Endothelial cell of umbilical vein (primary cell): ENCODE measurements at regions not wholly inside any gene's neighbourhood (a gene's known extent, or its start where the extent isn't known, plus 50 kb on each side); places are given as distances from the start of the nearest gene placed in this dataset.
A peak's percentile ranks its signal among the peaks of the same experiment; 100 is the strongest.

Source experiments
- BruUV-seq: library from RNA; stranded (reverse); fragments of 400-500 nt; replicated peaks from 2 replicates; lab custom pipeline; 2021; lab: Mats Ljungman, UMichigan
- CTCF ChIA-PET: fragments of 300-600, 350-600 bp; sonication (Branson Sonifier 250); formaldehyde crosslinking; loops from one replicate; lab custom pipeline; 2021; ENCODE audit warnings: antibody characterized with exemption, inconsistent platforms; lab: Charles Lee
- POLR2A ChIA-PET: fragments of 300-600, 350-600 bp; sonication (Branson Sonifier 250); formaldehyde crosslinking; loops from one replicate; lab custom pipeline; 2021; ENCODE audit warnings: antibody characterized with exemption, inconsistent platforms; lab: Charles Lee
- DNase-seq: peaks from one replicate; pipeline ENCODE4 v3.0.0-alpha.2; 2011; ENCODE audit warnings: low read depth, low spot score
- FAIRE-seq: peaks from 2 replicates; lab custom pipeline; 2011; peaks lifted over from hg19 to GRCh38; lab: Jason Lieb, UNC
- H2AFZ ChIP-seq: 2 replicates; pipeline ENCODE4 v1.6.0; 2012; ENCODE audit warnings: low read depth, low read length, control low read depth, inconsistent platforms
- H3K27ac ChIP-seq: 2 replicates; pipeline ENCODE4 v1.5.1; 2011; ENCODE audit warnings: low read depth, mild to moderate bottlenecking, control low read depth, low read length, moderate library complexity; ENCODE audit not compliant: insufficient read depth
- H3K27me3 ChIP-seq, 2 experiments: 2 replicates each; pipeline versions ENCODE4 v1.6.0 to v1.6.1; 2011; ENCODE audit warnings: low read length in 2 of 2, mixed read lengths in 1 of 2; ENCODE audit not compliant: control insufficient read depth in 2 of 2, insufficient read depth in 2 of 2
- H3K36me3 ChIP-seq, 2 experiments: 2 replicates in 1 of 2; 3 replicates in 1 of 2; pipeline ENCODE4 v1.5.1; 2011; ENCODE audit warnings: low read length in 2 of 2, mild to moderate bottlenecking in 1 of 2, moderate library complexity in 1 of 2; ENCODE audit not compliant: control insufficient read depth in 2 of 2, insufficient read depth in 2 of 2; ENCODE audit errors: extremely low read depth in 1 of 2
- H3K4me1 ChIP-seq: 3 replicates; pipeline ENCODE4 v1.5.1; 2011; ENCODE audit warnings: mild to moderate bottlenecking, low read length; ENCODE audit not compliant: control insufficient read depth, insufficient read depth; ENCODE audit errors: extremely low read depth
- H3K4me2 ChIP-seq: 2 replicates; pipeline ENCODE4 v1.6.1; 2011; ENCODE audit warnings: low read length, control low read depth, mixed read lengths; ENCODE audit not compliant: insufficient read depth
- H3K4me3 ChIP-seq, 3 experiments: fragments of 200-600 bp in 1 of 3; sonication (generic), shearing (Covaris generic) in 1 of 3; replicated peaks in 1 of 3; 2 replicates each; pipeline ENCODE4 v1.5.1; 2011 to 2016; ENCODE audit warnings: control low read depth in 3 of 3, low read length in 3 of 3, mild to moderate bottlenecking in 2 of 3, inconsistent platforms in 1 of 3, low read depth in 1 of 3, moderate library complexity in 1 of 3; ENCODE audit not compliant: insufficient read depth in 1 of 3
- H3K79me2 ChIP-seq: 2 replicates; pipeline ENCODE4 v1.6.0; 2012; ENCODE audit warnings: low read length, inconsistent platforms; ENCODE audit not compliant: control insufficient read depth, insufficient read depth
- H3K9ac ChIP-seq: replicated peaks from 2 replicates; pipeline ENCODE3; 2011; ENCODE audit warnings: low read length, control low read depth; ENCODE audit not compliant: insufficient read depth; ENCODE audit errors: extremely low read depth
- H3K9me1 ChIP-seq: replicated peaks from 3 replicates; pipeline ENCODE4 v1.6.0; 2011; ENCODE audit warnings: mild to moderate bottlenecking, low read length; ENCODE audit not compliant: control insufficient read depth, insufficient read depth; ENCODE audit errors: extremely low read depth
- H3K9me3 ChIP-seq: replicated peaks from 2 replicates; pipeline ENCODE4 v1.5.1; 2012; ENCODE audit warnings: low read length, inconsistent platforms; ENCODE audit not compliant: control insufficient read depth, insufficient read depth
- H4K20me1 ChIP-seq: replicated peaks from 2 replicates; pipeline ENCODE3; 2011; ENCODE audit warnings: mild to moderate bottlenecking, low read length; ENCODE audit not compliant: control insufficient read depth, insufficient read depth; ENCODE audit errors: extremely low read depth
- FOS ChIP-seq: IDR thresholded peaks from 2 replicates; pipeline ENCODE4 v1.6.1; 2011; ENCODE audit warnings: mild to moderate bottlenecking, low read length, moderate library complexity, borderline replicate concordance; ENCODE audit not compliant: insufficient read depth
- JUN ChIP-seq: IDR thresholded peaks from 2 replicates; pipeline ENCODE4 v1.6.1; 2011; ENCODE audit warnings: borderline replicate concordance, low read depth; ENCODE audit not compliant: insufficient read length, insufficient read depth
- MYC ChIP-seq: IDR thresholded peaks from one replicate; pipeline ENCODE4 v1.6.1; 2011; ENCODE audit warnings: mild to moderate bottlenecking, low read depth, low read length
- POLR2AphosphoS5 ChIP-seq: IDR thresholded peaks from 2 replicates; pipeline ENCODE4 v1.6.1; 2012; ENCODE audit warnings: low read depth, mild to moderate bottlenecking, control low read depth, low read length, moderate library complexity; ENCODE audit not compliant: insufficient read depth
- dilution Hi-C: fragments of 300-500 bp; cut with MboI; formaldehyde crosslinking; loops from one replicate; pipeline ENCODE4 v1.15.0; 2019; ENCODE audit warnings: low sequenced_read_pairs; ENCODE audit not compliant: extremely low pct_ligation_motif_present
- intact Hi-C: fragments of 100-400 bp; cut with micrococcal nuclease; formaldehyde crosslinking; loops from one replicate; pipeline ENCODE4 v1.10.0; 2022
- TF ChIP-seq, protein P1 (sequence below), 2 donors: IDR thresholded peaks; 1 replicate in 1 of 2; 2 replicates in 1 of 2; pipeline ENCODE4 v1.5.1; 2011; ENCODE audit warnings: low read length in 2 of 2, mild to moderate bottlenecking in 2 of 2, moderate library complexity in 2 of 2, control low read depth in 1 of 2, inconsistent platforms in 1 of 2, low read depth in 1 of 2; ENCODE audit not compliant: insufficient read depth in 1 of 2; ENCODE audit errors: extremely low read depth in 1 of 2

DNA sequence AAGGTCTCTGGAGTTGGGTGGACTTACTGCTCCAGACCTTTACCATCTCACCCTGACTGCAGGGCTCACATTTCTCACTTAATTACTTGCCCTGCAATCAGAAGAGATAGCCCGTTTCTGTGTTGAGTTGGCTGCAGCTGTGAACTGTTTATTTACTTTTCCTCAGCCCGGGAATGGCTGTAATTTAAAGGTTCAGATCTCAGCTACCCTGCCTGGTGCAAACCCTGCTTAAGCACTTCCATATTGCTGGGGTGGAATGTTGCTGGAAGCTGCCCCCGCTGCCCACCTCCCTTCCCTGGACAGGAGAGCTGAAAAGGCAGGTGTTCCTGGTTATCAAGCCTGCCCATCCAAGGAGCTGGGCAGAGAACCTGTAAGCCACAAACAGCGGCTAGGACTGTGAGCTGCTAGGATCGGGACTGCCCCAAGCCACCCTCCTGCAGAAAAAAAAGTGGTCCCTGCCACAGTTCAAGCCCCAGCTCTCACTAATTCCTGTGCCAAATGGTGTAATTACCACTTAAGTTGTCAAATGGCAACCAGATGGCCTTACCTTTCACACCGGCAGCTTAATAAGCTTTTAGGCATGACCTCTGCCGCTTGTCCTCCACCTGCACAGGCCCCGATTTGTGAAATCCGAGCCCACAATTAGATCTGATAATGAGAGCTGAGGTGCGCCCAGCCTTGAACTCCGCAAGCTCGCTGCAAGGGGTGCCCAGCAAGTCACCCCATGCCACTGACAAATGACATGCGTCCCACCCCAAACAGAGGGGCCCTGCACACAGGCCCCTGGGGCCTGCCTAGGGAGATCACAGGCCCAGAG lies 269.8 kb downstream of the C16orf95 start:
- Histone ChIP-seq H3K27me3 (peaks cover 0 to 7% of the 10 kb centered on the region in 2 experiments), H3K79me2 (no peaks in the 10 kb centered on the region), H3K4me2 (no peak overlapping the region), H3K4me3 (no peak overlapping the region), H4K20me1 (no peaks in the 10 kb centered on the region), H3K27ac (no peak overlapping the region), H3K4me1 (peaks cover 11% of the 10 kb centered on the region), H3K36me3 (no peaks in the 10 kb centered on the region), H3K9me3 (no peaks in the 10 kb centered on the region), H2AFZ (no peak overlapping the region), H3K9ac (no peak overlapping the region), H3K9me1 (no peaks in the 10 kb centered on the region)
- dilution Hi-C loops (no loop called here), intact Hi-C loops (no loop called here)
- CTCF ChIA-PET = interaction anchor here (0.6 to 3.4 kb wide), 8 partner anchors 10 to 483 kb away, joined by 3 to 17 read pairs (median 3); no protein-coding TSS in a partner anchor
- DNase-seq = peak; percentile 44
- POLR2A ChIA-PET = no interaction called here
- BruUV-seq = no TSS peak
- TF ChIP-seq POLR2AphosphoS5 (no peak), JUN (no peak), MYC (no peak), FOS (no peak)
- TF ChIP-seq, protein P1, sequence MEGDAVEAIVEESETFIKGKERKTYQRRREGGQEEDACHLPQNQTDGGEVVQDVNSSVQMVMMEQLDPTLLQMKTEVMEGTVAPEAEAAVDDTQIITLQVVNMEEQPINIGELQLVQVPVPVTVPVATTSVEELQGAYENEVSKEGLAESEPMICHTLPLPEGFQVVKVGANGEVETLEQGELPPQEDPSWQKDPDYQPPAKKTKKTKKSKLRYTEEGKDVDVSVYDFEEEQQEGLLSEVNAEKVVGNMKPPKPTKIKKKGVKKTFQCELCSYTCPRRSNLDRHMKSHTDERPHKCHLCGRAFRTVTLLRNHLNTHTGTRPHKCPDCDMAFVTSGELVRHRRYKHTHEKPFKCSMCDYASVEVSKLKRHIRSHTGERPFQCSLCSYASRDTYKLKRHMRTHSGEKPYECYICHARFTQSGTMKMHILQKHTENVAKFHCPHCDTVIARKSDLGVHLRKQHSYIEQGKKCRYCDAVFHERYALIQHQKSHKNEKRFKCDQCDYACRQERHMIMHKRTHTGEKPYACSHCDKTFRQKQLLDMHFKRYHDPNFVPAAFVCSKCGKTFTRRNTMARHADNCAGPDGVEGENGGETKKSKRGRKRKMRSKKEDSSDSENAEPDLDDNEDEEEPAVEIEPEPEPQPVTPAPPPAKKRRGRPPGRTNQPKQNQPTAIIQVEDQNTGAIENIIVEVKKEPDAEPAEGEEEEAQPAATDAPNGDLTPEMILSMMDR (IDR thresholded peaks at IDR 0.05; ENCODE audit: extremely low read depth in 1 of 2, insufficient read depth in 1 of 2, low read depth in 1 of 2, low read length in 2 of 2) = no peak
- no peak for FAIRE-seq
